D341Med (cell line): ENCODE measurements at regions not wholly inside any gene's neighbourhood (a gene's known extent, or its start where the extent isn't known, plus 50 kb on each side); places are given as distances from the start of the nearest gene placed in this dataset.
"Not testable (repeated sequence)": the region's sequence is repeated elsewhere in the genome, so short reads cannot be mapped to it uniquely, and the experiment has no call there.

Experiments used
- DNase-seq: peaks from one replicate; pipeline ENCODE4 v3.0.0; 2012; ENCODE audit warnings: low spot score

DNA sequence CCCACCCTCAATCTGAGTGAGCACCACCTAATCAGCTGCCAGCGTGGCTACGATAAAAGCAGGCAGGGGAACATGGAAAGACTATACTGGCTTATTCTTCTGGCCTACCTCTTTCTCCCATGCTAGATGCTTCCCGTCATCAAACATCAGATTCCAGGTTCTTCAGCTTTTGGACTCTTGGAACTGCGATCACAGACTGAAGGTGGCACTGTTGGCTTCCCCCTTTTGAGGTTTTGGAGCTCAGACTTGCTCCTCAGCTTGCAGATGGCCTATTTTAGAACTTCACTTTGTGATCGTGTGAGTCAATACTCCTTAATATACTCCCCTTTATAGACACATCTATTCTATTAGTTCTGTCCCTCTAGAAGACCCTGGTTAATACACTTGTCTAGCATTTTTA lies 543.7 kb upstream of the RAG2 start:
- DNase-seq, result no peak

DNA sequence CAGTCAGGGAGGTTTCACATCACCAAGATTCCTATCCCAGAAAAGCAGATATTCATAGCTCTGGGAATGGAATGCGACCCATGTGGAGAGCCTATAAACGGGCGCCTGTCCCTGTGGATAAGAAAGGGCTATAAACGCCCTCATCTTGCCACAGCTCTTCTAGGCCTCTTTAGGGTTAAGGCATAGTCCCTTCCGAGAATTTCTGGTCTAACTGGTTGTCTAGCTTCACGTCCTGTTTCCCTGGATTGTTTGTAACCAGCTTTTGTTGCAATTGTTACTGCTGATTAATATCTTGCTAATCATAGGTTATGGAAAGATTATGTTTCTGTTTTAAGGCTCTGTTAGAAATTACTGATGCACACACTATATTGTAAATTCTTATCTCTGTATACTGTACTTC lies 537.6 kb upstream of the RAG2 start:
- not testable (repeated sequence) for DNase-seq

DNA sequence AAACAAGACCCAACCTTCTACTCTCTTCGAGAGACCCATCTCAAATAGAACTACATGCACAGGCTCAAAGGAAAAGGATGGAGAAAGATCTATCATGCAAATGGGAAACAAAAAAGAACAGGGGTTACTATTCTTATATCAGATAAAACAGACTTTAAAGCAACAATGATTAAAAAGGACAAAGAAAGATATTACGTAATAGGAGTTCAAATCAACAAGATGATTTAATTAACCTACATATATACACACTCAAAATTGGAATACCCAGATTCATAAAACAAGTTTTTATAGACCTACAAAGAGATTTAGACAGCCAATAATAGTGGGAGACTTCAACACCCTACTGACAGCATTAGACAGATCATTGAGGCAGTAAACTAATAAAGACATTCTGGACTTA lies 536.6 kb upstream of the RAG2 start:
- DNase-seq, result no peak

DNA sequence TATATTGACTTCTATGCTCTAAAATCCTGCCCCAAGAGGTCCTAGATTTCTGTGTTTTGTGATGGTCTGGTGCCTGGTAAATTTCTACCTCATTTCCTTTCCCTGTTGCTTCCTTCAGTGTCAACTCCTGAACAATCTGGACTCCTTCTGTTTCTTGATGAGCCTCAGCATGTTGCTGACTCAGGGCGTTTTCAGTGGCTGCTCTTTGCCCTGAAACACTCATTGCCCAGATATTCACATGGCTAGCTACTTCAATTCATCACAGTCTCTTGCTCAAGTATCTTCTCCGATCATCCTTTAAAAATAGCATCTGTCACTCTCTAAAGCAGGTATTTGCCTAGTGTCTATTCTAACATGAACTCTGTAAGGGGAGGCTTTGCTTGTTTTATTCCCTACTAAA lies 526.3 kb upstream of the RAG2 start:
- DNase-seq, result no peak

DNA sequence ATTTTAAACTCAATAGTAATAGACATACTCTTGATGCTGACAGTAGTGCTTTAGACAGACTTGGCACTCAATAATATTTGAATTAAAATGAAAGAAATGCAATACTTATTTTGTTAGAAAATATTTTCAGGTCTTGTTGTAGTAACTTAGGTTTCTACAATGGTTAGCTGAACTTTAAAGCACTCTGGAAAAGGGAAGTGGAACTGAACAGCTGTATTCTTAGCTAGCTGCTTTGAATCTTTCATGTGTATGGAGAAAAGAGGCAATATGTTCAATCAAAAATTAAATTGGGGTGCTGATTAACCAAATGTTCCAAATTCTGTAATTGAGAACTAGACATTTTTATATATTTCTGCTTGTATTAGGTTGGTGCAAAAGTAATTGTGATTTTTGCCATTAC lies 517.9 kb upstream of the RAG2 start:
- no peak for DNase-seq

DNA sequence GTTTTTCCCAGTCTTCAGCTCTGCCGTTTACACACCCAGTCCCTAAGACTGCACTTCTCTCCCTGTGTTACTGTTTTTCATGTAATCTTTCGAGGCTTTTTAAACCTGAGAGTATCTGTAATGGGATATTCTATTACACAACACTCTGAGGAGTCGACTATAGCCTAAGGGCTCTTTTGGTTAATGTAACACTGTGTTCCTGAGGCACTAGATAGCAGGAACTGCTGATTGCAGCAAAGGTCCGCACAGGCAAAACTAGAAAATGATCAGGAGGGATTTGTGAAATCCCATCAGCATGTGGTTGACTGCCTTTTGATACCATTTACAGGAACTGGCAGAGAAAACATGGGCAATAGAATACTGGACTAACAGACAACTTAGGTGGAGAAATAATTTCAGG lies 512.3 kb upstream of the RAG2 start:
- no peak for DNase-seq

DNA sequence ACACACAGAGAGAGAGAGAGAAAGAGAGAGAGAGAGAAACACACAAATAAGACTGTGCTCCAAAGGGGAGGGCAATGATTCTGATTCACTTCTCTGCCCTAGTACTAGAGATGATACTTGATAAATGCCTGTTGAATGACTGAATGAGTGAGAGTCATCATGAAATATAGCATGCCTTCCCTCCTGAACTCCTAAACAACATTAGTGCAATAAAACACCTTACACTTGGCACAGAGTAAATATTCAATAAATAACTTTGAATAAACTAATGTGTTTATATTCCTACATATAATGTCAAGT lies 511.2 kb upstream of the RAG2 start:
- DNase-seq, result no peak

DNA sequence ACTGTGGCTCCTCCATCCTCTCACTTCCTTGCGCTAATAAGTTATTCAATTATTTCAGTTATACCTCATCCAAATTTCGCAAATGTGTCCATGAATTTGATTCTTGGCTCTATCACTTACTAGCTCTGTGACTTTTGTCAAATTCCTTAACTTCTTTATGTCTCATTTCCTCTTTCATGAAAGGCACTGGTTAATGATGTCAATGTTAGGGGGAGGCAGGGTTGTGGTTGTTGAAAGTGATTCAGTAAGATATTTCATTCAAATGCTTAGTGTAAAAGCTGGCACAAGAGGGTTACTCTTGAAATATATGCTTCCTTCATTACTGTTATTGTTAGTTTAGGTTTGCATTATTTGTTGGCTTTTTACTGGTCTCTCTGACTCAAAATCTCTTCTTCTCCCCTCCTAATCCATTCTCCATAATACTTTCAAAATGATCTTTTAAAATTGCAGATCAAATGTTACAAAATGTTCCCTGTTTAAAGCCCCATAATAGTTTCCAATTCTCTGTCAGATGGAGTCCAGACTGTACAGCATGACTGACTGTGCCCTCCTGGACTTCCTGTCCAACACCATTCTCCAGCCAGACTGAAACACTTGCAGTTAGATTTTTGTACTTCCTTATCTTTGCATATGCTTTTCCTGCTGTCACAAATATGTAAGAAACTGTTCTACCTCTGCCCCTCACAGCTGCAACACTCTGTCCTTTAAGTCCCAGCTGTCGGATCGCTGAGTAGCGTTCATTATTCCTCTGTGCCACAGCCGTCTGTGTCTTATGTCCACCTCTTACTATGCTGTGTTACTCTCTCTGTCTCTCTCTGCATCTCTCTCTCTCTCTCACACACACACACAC lies 510.6 kb upstream of the RAG2 start:
- DNase-seq, result no peak

DNA sequence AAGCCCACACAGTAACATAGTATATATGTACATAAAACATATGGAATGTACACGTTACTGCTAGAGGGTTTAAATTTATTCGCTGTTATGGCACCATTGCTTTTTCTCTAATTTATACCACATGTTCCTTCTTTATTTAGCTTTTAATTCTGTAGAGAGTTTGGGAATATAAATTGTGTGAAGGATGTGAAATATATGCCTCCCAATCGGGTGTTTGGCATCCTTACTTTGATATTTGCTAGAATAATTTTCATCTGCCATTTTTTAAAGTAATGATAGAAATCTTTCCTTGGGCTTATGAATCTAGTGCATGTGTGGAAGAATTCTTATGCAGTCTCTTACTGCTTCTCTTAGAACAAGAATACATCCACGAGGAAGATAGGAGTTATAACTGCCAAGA lies 509.8 kb upstream of the RAG2 start:
- no peak for DNase-seq

DNA sequence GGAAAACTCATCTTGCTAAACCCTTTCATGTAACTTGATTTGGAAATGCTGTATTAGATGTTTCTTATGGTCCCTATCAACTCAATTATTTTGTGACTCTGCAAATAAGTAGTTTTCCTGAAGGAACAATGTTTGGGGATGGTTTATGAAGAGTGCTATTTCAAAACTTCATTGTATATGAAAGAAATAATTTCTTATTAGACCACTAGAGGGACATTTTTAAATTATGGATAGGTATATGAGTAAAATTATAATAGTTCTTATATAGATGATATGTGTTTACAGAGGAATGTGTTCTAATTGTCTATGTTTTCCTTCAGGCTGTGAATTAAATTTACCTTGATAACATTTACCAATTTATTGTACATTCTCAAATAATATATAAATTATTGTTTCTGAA lies 509.4 kb upstream of the RAG2 start:
- no peak for DNase-seq

DNA sequence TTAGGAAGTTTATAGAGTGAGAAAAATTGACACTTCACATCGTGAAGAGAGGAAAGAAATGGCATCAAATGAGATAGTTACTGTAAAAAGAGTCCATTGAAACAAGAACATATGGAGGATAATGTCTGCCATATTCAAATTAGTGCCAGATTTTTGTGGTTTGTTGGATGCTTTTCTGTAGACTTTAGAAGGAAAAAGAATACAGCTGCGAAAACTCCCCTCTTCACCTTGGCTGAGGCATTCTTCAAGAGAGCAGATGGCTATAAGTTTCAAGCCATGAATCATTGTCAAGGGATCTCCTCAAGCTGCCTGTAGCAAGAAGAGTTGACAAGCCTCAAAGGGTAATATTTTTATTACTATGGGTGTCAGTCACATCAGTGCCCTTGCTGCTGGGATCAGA lies 507.4 kb upstream of the RAG2 start:
- no peak for DNase-seq

DNA sequence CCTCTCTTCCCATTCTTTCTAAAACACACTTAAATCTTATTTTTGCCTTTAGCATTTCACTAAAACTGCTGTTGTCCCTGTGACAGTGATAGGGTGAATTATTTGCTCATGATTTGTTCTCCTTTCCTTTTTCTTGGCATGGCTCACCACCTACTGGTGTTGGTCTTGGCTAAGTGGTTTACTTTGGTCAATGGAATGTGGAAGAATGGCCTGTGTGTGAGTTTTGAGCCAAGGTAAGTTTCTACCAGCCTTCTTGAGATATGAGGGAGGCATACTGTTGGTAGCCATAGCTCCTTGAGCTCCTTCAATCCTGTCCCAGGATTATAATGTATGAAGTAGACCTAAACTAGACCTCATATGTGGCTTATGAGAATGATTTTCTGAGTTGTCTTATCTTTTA lies 506.3 kb upstream of the RAG2 start:
- no peak for DNase-seq

DNA sequence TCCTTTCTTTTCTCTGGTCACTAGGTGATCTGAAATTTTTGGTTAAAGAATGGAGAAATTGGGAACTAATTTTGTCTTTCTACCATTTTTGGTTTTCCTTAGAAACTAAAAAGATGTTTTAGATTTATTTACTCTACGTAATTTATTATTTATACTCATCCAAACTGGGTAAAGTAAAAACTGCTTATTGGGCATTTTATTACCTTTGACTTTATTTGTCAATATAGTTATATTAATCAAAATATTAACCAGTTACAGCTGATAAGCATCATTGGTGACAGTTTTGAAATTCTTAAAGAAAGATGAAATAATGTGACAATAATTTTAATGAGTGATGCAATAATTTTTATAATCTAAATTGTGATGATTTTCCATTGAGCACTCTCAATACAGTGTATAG lies 502.0 kb upstream of the RAG2 start:
- no peak for DNase-seq

DNA sequence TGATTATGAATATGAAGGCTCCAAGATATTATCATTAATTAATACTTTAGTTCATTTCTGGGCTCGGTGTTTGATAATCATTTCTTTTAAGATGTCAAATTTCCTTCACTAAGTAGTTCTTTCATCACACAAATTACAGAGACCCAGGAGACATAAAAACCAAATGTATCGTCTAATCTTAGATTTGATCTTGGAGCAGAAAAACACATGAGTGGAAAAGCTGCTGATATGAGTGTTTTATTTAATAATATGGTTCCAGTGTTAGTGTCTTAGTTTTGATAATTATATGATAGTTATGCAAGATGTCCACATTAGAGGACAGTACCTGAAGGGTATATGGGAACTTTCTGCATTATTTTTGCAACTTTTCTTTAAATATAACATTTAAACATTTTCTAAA lies 494.5 kb upstream of the RAG2 start:
- DNase-seq, result no peak

DNA sequence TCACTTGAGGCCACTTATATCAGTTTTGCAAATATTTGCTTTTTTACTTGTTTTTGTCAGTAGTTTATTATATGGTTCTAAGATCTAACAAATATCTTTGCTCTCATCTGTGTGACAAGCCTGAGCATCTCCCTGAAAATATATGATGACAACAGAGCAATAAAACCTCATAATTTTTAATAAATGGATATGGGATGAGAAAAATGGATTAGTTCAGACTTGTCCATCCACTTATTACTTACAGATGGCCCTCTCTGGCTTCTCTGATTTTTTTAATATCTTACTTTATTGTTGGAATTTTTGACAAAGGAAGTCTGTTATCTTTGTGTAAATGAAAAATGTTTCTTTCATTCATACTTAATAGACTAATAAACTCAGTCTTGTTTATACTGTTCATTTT lies 491.4 kb upstream of the RAG2 start:
- no peak for DNase-seq

DNA sequence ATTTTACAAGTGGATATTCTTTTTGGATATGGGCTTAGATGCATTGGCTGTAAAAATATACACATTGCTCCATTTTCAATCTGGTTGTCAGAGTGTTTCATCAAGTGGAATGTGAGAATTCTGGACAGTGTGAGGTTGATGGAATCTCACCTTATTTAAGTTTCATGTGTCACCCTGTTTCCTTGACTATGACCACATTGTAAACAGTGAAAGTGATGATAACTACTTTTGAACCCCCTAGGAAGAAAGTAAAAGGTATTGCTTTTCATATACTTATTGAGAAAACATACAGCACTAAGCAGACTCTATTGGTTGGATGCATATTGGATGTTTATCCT lies 490.5 kb upstream of the RAG2 start:
- DNase-seq, result no peak

DNA sequence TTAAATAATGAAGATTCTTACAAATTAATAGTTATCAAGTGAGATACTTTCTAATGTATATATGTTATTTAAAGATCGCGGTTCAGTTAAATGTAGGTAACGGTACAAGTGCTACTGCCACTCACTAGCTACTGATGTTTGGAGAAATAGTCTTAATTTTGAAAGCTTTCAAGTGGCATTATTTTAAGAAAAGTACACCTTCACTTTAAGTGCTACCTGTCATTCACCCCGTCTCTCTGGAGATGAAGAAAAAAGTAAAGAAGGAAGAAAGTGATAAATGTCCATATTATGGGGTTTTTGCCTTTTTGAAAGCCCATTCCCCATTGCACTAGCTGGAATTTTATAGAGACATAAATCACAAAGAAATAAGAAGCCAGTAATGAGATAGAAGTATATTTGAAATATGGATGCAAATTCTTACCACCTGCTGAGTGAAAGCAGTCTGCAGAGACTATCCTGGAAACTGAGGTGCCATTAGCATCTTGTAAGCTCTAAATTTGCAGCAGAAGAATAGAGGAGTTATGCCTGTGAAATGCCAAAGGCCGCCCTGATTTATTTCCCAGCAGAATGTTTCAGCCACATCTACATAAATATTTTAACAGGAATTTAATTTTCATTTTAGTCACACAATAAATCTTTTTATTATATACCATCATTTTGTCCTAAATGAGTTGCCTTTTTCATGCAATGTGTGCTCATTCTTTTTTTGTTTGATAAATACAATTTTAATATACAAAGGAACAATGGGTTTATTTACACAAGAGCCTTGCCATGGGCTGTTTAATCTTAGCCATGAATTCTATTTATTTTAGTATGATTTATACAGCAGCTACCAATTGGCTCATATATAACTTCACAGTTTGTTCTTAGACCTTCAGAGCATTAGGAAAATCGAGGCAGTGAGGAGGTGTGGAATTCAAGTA lies 489.9 kb upstream of the RAG2 start:
- no peak for DNase-seq

DNA sequence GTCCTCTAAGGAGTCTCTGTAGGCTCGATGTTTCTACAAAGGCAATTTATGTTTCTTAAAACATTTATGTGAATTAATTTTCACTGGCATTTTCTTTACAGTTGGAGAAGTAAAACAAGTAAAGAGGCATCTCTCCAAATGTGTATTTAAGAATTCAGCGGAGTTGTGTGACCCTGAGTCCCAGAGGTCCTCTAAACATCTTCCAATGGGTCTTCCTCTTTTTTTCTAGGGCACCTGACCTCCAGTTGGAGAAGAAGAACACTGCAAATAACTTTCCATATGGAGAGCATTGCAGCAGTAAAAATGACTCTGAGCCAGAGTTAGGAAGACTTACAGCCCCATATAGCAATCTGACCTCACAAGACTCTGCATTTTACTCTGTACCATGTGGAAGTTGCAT lies 480.5 kb upstream of the RAG2 start:
- no peak for DNase-seq

DNA sequence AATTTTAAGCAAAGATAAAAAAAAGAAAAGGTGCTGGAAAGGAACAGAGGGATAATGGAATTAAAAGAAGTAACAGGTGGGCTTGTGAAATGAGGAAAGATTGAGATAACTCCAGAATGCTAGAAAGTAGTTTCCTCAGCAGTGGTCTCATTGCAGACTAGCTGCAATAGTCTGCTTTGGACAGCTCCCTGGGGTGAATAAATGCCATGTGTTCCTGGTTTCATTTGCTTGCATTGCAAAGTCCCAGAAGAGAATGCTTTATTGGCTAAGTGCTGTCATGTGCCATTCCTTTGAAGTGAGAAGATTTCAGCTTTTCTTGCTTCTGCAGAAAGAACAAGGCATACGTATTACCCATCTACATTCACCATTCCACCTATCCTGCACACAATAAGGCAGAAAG lies 478.8 kb upstream of the RAG2 start:
- no peak for DNase-seq

DNA sequence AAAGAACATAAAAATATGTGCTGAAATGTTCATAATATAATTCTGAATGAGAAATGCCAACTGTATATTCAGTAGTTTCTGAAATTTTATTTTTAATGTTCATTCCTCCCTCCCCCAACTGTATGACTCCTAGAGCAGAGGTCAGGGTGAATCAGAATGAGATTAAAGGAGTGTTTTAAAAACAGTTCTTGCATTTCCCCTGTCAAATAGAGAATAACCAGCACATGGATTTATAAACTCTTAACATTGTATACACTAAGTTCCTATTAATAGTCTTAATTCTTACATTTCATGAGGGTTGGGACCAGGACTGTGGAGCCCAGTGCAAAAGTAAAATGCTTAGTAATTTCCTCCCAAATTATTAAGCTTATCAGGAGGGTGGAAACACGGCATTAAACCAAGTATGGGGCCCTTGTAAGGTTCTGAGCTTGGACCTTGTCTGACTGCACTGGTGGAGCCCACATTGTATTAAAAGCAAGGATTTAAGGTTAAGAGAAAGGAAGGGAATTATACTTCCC lies 474.6 kb upstream of the RAG2 start:
- DNase-seq, result no peak

DNA sequence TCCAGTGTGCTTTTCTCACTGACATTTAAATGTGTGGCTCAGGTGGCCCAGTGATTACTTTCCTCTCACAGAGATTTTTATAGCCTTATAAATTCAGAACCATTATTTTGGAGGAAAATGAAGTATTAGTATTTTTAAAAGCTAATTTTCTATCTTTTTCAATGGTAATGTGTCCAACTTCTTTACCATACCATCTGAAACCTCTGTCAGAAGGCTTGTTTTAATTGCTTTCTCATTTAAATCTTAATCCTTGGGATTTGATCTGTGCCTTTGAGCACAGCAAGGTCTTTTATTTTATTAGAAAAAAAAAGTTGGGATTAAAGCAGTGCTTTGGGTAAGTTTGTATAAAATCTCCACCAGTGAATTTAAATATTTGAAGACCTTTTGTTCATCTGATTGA lies 452.3 kb upstream of the RAG2 start:
- DNase-seq, result no peak

DNA sequence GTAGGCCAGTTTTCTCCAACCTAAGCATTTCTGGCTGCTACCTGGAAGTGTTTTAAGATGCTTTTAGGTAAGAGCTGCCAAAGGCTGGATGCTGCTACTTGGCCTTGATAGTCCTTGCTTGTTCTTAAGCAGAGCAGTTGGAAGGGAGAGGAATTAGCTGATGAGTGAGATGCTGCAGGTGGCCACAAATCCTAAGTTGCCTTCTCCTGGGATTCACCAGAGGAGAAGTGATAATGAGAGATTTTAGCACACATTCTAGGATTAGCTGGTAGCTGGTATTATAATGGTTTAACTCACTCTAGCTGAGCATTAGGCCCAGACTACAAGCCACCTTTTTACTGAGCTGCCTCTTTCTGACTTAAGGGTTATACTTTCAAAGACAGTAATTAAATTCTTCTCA lies 442.9 kb upstream of the RAG2 start:
- peak; percentile 69 for DNase-seq

DNA sequence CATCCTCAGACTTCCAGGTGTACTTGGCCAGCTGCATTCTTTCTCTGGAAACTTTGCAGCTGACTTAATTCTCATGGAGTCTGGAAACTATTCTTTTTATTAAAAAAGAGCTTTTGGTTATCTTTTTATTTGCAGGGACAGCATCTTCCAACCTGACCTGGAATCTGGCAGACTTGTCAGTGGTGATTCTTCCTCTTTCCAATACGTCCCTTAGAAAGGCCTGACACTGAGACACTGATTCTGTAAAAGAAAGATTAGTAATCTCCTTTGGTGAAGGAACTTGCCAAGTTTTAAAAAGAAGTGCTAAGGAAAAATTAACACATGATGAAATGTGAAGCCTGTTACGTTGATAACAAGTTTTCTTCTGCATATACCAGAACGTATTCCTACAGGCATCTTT lies 440.9 kb upstream of the RAG2 start:
- DNase-seq, result no peak

DNA sequence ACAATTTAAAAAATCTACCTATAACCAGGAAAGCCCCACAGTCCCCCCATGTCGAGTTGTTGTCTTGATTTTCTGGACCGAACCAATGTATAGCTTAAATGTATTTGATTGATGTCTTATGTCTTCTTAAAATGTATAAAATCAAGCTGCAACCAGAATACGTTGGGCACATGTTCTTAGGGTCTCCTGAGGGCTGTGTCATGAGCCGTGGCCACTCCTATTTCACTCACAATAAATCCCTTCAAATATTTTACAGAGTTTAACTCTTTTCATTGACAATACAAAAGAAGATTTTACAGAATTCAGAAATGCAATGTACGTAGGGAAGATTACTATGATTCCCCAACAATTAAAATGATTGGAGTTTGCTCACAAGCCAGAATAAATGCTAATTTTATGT lies 428.7 kb upstream of the RAG2 start:
- no peak for DNase-seq
